GM12872 (cell line): ENCODE measurements at regions not wholly inside any gene's neighbourhood (a gene's known extent, or its start where the extent isn't known, plus 50 kb on each side); places are given as distances from the start of the nearest gene placed in this dataset.

ENCODE experiments used
- CTCF ChIP-seq: IDR thresholded peaks from 3 replicates; pipeline ENCODE4 v1.5.1; 2011; ENCODE audit warnings: low read depth, mild to moderate bottlenecking, low read length, moderate library complexity; ENCODE audit not compliant: insufficient read depth

- TF ChIP-seq CTCF: no peak
These were observed 869.5 kb upstream of the PCDH9 start for GRCh38 chr13:68099631-68100030.

- no peak for TF ChIP-seq CTCF
These were observed 850.9 kb upstream of the PCDH9 start for GRCh38 chr13:68081061-68081460.

GRCh38 chr13:68078874-68079273, 848.7 kb upstream of the PCDH9 start:
- no peak for TF ChIP-seq CTCF

- TF ChIP-seq CTCF: no peak
These were observed 848.3 kb upstream of the PCDH9 start for GRCh38 chr13:68078469-68078868.

- no peak for TF ChIP-seq CTCF
These were observed 845.9 kb upstream of the PCDH9 start for GRCh38 chr13:68076046-68076445.

- TF ChIP-seq CTCF: no peak
These were observed 836.9 kb upstream of the PCDH9 start for GRCh38 chr13:68066879-68067513.

GRCh38 chr13:68064001-68064770, 834.0 kb upstream of the PCDH9 start:
- TF ChIP-seq CTCF: no peak
